IgD-negative memory B cell (primary cell): ENCODE measurements at regions not wholly inside any gene's neighbourhood (a gene's known extent, or its start where the extent isn't known, plus 50 kb on each side); places are given as distances from the start of the nearest gene placed in this dataset.

Experiments used
- H3K27ac Mint-ChIP-seq, 3 donors: one replicate each; pipeline ENCODE4 v1.8.0; 2020 to 2022; ENCODE audit warnings: mild to moderate bottlenecking in 3 of 3, mixed read lengths in 3 of 3, moderate library complexity in 1 of 3
- H3K27me3 Mint-ChIP-seq: one replicate; pipeline ENCODE4 v1.8.0; 2021; ENCODE audit warnings: mixed read lengths
- H3K36me3 Mint-ChIP-seq: one replicate; pipeline ENCODE4 v1.8.0; 2020; ENCODE audit warnings: mild to moderate bottlenecking, mixed read lengths
- H3K4me1 Mint-ChIP-seq, 3 donors: one replicate each; pipeline ENCODE4 v1.8.0; 2020 to 2022; ENCODE audit warnings: mixed read lengths in 3 of 3, mild to moderate bottlenecking in 1 of 3
- H3K4me3 Mint-ChIP-seq, 4 donors: one replicate each; pipeline ENCODE4 v1.8.0; 2020 to 2022; ENCODE audit warnings: mild to moderate bottlenecking in 4 of 4, mixed read lengths in 4 of 4, moderate library complexity in 3 of 4
- H3K9me3 Mint-ChIP-seq, 3 donors: one replicate each; pipeline ENCODE4 v1.8.0; 2020 to 2021; ENCODE audit warnings: mixed read lengths in 3 of 3, mild to moderate bottlenecking in 1 of 3

DNA sequence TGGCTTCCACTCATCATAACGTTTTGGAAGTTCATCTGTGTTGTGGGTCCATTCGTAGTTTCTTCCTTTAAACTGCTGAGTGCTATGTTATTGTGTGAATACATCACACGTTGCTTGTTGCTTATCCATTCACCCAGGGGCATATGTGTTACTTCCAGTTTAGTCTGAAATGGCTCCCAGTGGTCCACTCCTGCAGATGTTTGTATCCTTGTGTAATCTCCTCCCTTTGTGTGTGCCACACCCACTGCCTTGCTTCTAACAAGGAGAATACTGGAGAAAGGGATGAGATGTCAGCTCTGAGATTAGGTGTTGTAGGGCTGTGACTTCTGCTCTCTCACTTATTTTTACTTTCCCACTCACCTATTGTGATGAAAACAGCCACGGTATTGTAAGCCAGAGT is 239.1 kb upstream of the HABP2 start:
- H3K27ac Mint-ChIP-seq: no peak overlapping the region
- no peak overlapping the region for H3K4me3 Mint-ChIP-seq
- peaks cover 1 to 20% (median 7%) of the 10 kb centered on the region in 3 donors for H3K9me3 Mint-ChIP-seq
- H3K27me3 Mint-ChIP-seq: peaks cover 7% of the 10 kb centered on the region
- no peaks in the 10 kb centered on the region for H3K36me3 Mint-ChIP-seq
- H3K4me1 Mint-ChIP-seq: peaks cover 0 to 2% (median 0%) of the 10 kb centered on the region in 3 donors

DNA sequence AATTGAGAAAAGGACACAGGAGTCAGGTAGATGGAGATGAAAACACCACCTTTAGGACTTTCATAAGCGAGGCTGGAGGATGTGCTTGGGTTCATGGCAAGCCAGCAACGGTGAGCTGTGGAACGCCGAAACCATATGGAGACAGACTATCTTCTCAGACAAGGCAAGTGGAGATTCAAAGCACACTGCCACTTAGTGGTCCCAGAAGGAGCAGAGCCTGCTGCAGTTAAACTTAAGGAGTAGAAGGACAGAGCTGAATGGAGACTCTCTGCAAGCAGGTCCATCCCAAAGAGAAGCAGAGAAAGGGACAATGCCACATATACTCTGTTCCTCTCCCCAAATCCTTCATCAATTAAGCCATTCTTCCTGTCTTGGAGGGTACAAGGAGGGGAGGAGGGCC is 236.3 kb upstream of the HABP2 start:
- Mint-ChIP-seq H3K9me3 (peaks cover 1 to 20% (median 8%) of the 10 kb centered on the region in 3 donors), H3K4me1 (peaks cover 0 to 3% (median 0%) of the 10 kb centered on the region in 3 donors), H3K27me3 (peaks cover 3% of the 10 kb centered on the region), H3K27ac (no peak overlapping the region), H3K36me3 (no peaks in the 10 kb centered on the region), H3K4me3 (no peak overlapping the region)

DNA sequence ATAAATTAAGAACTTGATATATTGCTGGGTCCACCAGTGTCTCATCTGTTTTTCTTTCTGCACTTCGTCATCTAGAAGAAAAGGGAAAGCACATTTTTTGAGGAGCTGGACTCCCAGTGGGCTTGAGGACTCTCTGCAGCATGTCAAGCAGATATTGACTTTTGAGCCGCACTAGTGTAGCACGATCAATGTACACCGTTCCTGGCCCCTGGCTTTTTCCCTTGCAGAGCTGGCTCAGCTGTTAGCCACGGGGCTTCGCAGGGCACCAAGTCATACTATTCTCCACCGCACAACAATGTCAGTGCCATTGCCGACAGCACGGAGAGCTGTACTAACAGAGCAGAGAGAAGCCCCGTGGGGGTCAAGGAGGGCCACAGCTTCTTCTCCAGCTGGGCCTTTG is 235.4 kb upstream of the HABP2 start:
- Mint-ChIP-seq H3K27ac (no peak overlapping the region), H3K4me3 (no peak overlapping the region), H3K36me3 (no peaks in the 10 kb centered on the region), H3K9me3 (peaks cover 1 to 20% (median 8%) of the 10 kb centered on the region in 3 donors), H3K4me1 (peaks cover 0 to 3% (median 0%) of the 10 kb centered on the region in 3 donors), H3K27me3 (no peaks in the 10 kb centered on the region)

DNA sequence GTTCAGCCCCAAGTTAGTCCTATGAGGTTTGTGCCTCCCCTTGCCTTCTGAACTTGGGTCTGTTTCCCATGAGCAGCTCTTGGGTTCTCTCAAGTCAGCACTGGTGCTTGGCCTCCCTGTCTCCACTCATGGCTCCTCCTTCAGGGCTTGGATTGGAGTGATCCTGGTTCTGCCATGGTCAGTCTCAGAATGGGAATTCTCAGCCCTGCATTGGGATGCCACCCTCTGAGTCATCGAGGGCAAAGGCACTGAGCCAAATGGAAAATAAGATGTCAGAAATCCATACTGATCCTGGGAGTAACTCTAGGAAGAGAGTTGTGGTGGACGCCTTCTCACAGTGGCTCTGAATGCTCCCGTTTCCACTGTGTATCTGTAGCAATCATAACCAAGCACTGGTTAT is 233.4 kb upstream of the HABP2 start:
- Mint-ChIP-seq H3K4me3 (no peak overlapping the region), H3K27ac (no peak overlapping the region), H3K9me3 (peaks cover 1 to 13% (median 4%) of the 10 kb centered on the region in 3 donors), H3K27me3 (no peaks in the 10 kb centered on the region), H3K4me1 (peaks cover 0 to 3% (median 0%) of the 10 kb centered on the region in 3 donors), H3K36me3 (no peaks in the 10 kb centered on the region)

DNA sequence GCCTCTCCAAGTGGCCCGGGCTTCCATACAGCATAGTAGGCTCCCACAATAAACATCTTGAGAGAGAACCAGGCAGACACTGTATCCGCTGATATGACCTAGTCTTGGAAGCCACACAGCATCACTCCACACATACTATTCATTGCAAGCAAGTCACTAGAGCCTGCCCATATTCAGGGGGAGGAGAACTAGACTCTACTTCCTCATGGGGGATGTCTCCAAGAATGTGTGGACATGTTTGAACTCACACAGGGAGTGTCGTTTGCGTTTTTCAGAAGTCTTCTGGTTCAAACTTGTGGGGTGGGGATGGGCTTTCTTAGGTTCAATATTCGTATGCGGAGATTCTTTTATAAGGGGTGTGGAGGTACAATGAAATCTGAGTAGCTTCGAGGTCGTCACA is 232.6 kb upstream of the HABP2 start:
- Mint-ChIP-seq H3K27me3 (peaks cover 3% of the 10 kb centered on the region), H3K4me1 (peaks cover 0 to 3% (median 0%) of the 10 kb centered on the region in 3 donors), H3K36me3 (peaks cover under 1% of the 10 kb centered on the region), H3K27ac (no peak overlapping the region), H3K4me3 (no peak overlapping the region), H3K9me3 (peaks cover 1 to 13% (median 4%) of the 10 kb centered on the region in 3 donors)

DNA sequence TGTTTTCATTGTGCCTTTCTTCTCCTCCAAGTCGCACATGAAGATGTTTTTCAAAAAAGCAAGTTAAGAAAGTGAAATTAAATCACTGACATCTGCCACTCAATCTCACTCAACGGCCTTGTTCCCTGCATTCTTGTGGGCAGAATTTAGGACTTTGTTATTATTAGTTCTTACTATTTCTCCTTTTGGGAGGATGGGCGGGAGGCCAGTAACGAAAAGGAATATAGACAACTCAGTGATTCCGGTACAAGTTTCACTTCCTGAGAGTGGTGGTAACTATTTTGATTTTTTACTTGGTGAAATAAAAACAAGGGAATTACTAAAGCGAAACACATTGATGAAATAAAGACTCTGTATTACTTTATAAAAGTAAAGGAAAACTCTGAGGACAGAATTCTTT is 231.9 kb upstream of the HABP2 start:
- peaks cover 1% of the 10 kb centered on the region for H3K36me3 Mint-ChIP-seq
- no peak overlapping the region for H3K4me3 Mint-ChIP-seq
- peaks cover 3% of the 10 kb centered on the region for H3K27me3 Mint-ChIP-seq
- H3K27ac Mint-ChIP-seq: no peak overlapping the region
- peaks cover 0 to 3% (median 0%) of the 10 kb centered on the region in 3 donors for H3K4me1 Mint-ChIP-seq
- peaks cover 1 to 11% (median 4%) of the 10 kb centered on the region in 3 donors for H3K9me3 Mint-ChIP-seq

DNA sequence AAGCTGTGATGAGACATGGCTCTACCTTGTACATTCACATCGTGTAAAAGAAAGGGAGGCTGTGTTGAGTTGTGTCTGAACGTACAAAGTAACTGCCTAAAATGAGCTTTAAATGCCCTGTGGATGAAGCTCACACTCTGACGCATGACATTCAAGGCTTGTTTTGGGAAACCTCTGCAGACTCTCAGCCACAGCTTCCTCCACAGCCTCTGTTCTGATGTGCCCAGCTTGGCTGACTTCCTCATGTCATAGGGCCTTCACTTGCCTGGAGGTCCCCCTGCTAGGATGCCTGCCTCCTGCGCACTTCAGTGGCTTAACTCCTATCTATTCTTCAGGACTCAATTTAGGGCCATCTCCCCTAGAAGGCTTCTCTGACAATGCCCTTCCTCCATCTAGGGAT is 230.0 kb upstream of the HABP2 start:
- H3K9me3 Mint-ChIP-seq: peaks cover 0 to 4% (median 0%) of the 10 kb centered on the region in 3 donors
- H3K27ac Mint-ChIP-seq: no peak overlapping the region
- H3K4me3 Mint-ChIP-seq: no peak overlapping the region
- H3K27me3 Mint-ChIP-seq: peaks cover 3% of the 10 kb centered on the region
- H3K4me1 Mint-ChIP-seq: peaks cover 0 to 3% (median 0%) of the 10 kb centered on the region in 3 donors
- H3K36me3 Mint-ChIP-seq: peaks cover 1% of the 10 kb centered on the region

DNA sequence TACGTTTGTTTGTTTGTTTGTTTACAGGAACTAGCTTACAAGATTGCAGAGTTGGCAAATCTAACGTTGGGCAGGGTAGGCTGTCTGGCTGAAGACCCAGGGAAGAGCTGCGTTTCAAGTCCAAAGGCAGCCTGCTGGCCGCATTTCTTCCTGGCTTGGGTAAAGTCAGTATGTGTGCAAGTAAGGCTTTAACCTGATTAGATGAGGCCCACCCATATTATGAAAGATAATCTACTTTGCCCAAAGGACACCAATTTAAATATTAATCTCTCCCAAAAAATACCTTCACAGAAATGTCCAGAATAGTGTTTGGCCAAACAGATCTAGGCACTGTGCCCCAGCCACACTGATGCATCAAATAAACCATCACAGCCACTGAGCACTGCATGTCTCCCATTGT is 228.9 kb upstream of the HABP2 start:
- H3K27me3 Mint-ChIP-seq: peaks cover 3% of the 10 kb centered on the region
- no peak overlapping the region for H3K4me3 Mint-ChIP-seq
- peaks cover 0 to 1% (median 0%) of the 10 kb centered on the region in 3 donors for H3K9me3 Mint-ChIP-seq
- peaks cover 0 to 3% (median 0%) of the 10 kb centered on the region in 3 donors for H3K4me1 Mint-ChIP-seq
- peaks cover 1% of the 10 kb centered on the region for H3K36me3 Mint-ChIP-seq
- no peak overlapping the region for H3K27ac Mint-ChIP-seq

DNA sequence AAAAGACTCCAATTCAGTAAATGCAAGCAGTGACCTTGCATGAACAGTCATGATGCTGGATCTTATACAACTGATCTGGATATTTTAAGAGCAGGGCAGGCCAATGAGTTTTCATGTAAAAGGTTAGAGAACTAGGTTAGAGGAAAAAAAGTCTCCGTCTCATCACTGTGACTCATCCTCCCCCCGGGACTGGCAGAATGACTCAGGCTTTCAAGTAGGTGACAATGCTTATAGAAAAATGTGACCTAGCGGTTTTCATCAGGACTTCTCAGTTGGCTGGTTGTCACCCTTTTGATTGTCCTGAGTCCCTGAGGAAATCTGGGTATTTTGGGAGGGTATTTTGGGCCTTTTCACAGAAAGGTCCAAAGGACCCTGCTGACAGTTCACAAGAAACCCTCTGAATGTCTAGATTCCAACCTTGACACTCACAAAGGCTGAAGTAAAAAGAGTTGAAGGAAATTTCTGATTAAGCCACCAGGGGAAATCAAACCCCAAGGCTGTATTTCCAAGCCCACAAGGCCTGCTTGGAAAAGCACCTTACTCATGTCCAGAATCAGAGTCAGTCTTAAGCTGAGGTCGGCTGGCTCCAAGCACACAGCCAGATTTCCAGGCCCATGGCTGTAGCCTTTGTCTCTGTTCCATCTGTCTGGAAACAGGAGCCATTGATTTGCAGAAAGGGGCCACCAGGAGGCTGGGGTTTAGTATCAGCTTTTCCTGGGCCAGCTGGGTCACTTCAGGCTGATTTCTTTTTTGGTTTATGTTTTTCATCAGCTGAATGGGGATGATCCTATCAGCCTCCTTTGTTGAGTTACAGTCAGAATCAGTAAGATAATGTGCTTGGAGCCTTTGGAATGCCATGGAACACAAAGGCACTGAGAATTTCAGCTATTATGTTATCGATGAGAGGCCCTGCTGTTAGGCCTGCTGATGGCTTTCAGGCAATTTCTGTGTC is 226.4 kb upstream of the HABP2 start:
- no peaks in the 10 kb centered on the region for H3K4me1 Mint-ChIP-seq
- peaks cover 0 to 3% (median 0%) of the 10 kb centered on the region in 3 donors for H3K9me3 Mint-ChIP-seq
- peaks cover 3% of the 10 kb centered on the region for H3K36me3 Mint-ChIP-seq
- H3K27me3 Mint-ChIP-seq: peaks cover 9% of the 10 kb centered on the region
- no peak overlapping the region for H3K4me3 Mint-ChIP-seq
- H3K27ac Mint-ChIP-seq: no peak overlapping the region

DNA sequence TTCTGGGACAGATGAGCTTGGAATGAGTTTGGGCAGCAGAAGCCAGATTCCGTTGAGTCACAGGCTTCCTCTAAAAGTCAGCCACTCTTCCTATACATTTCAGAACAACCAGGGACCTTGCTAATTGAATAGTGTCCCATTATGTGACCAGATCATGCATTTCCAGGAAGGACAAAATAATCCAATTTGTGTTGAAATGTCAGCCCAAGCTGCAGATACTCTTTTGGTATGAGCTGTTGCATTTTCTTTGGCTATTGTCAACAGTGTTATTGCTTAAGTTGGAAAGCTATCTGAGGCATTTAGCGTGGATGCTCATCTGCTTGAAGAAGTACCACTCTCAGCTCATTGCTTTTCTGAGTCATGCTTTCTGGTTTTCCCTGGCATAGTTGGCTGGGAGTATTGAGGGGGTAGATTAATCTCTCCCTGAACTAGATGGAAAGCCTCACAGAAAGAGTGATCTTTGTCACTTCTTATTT is 223.7 kb upstream of the HABP2 start:
- H3K27ac Mint-ChIP-seq: no peak overlapping the region
- H3K27me3 Mint-ChIP-seq: peaks cover 9% of the 10 kb centered on the region
- H3K4me1 Mint-ChIP-seq: peaks cover 0 to 1% (median 0%) of the 10 kb centered on the region in 3 donors
- H3K9me3 Mint-ChIP-seq: peaks cover 0 to 9% (median 0%) of the 10 kb centered on the region in 3 donors
- no peak overlapping the region for H3K4me3 Mint-ChIP-seq
- H3K36me3 Mint-ChIP-seq: peaks cover 3% of the 10 kb centered on the region

DNA sequence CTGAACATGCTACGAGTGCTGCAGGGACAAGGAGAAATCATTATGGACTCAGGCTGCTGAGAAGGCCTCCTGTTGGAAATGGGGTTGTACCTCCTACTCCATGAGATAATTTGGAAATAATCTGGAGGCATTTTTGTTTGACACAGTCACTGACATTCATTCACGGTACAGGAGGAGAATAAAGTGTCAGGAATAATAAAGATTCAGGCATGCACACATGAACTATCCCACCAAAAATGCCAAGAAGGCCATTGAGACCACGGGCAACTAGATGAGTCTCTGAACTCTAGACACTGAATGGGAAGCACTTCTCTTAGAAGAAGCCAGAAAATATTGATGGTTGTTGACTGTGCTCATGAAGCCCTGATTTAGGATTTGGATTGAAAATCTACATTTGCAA is 220.9 kb upstream of the HABP2 start:
- H3K4me1 Mint-ChIP-seq: peaks cover 0 to 1% (median 0%) of the 10 kb centered on the region in 3 donors
- H3K36me3 Mint-ChIP-seq: peaks cover 1% of the 10 kb centered on the region
- H3K27ac Mint-ChIP-seq: no peak overlapping the region
- peaks cover 7% of the 10 kb centered on the region for H3K27me3 Mint-ChIP-seq
- H3K4me3 Mint-ChIP-seq: no peak overlapping the region
- H3K9me3 Mint-ChIP-seq: peaks cover 2 to 11% (median 2%) of the 10 kb centered on the region in 3 donors

DNA sequence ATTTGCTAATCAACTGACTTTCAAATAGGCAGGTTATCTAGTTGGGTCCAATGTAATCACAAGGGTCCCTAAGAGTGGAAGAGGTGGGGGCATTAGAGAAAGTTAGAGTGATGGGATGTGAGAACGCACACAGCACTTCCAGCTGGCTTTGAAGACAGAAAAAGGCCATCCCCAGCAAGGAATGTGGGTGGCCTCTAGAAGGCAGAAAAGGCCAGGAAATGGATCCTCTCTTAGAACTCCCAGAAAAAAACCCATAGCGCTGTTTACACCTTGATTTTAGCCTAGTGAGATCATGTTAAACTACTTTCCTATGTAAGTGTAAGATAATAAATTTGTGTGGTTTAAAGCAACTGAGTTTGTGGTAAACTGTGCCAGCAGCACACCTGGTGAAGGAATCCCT is 219.5 kb upstream of the HABP2 start:
- peaks cover 13% of the 10 kb centered on the region for H3K27me3 Mint-ChIP-seq
- H3K9me3 Mint-ChIP-seq: peaks cover 2 to 11% (median 2%) of the 10 kb centered on the region in 3 donors
- H3K4me1 Mint-ChIP-seq: peaks cover 0 to 1% (median 0%) of the 10 kb centered on the region in 3 donors
- H3K36me3 Mint-ChIP-seq: peaks cover 1% of the 10 kb centered on the region
- H3K4me3 Mint-ChIP-seq: no peak overlapping the region
- no peak overlapping the region for H3K27ac Mint-ChIP-seq

DNA sequence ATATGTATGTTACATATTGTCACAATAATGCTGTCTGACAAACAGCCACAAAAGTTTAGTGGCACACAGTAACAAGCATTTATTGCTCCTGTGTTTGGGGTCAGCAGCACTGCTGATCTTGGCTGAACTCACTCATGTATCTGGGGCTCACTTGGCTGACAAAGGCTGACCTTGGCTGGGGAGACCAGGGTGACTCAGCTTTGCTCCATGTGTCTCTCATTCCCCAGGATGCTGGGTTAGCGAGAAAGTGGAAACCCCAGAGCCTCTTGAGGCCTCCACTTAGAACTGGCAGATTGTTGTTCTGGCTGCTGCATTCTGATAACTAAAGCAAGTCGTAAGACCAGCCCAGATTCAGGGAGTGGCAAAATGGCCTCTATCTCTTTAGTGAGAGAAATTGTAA is 217.3 kb upstream of the HABP2 start:
- H3K9me3 Mint-ChIP-seq: peaks cover 2 to 11% (median 2%) of the 10 kb centered on the region in 3 donors
- H3K27me3 Mint-ChIP-seq: peaks cover 12% of the 10 kb centered on the region
- H3K27ac Mint-ChIP-seq: no peak overlapping the region
- no peak overlapping the region for H3K4me3 Mint-ChIP-seq
- peaks cover 1% of the 10 kb centered on the region for H3K36me3 Mint-ChIP-seq
- H3K4me1 Mint-ChIP-seq: peaks cover 0 to 1% (median 0%) of the 10 kb centered on the region in 3 donors

DNA sequence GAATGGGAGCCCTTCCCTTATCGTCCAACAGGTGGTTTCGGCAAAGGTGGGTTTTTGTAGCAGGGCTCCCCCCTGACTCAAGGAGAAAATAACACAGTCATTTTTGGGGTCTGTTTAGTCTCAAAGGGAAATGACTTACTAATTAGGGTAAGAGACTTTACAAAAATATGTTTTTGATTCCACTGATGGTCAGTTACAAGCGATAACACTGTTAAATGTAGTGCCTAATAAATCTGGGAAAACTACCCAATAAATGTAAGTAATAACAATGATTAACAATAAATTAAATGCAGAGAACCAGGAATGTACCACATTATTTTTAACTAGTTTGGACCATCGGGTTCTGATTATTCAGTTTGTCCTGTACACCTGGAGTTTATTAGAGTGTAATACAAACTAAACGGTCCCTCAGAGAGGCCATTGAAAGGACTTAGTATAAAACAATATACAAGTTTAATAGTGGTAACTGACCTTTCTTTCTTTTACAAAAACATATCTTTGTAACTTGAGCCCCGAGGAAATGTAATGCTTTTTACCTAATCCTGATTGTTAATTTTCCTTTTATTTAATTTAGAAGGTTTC is 216.2 kb upstream of the HABP2 start:
- Mint-ChIP-seq H3K36me3 (no peaks in the 10 kb centered on the region), H3K4me1 (peaks cover 0 to 1% (median 0%) of the 10 kb centered on the region in 3 donors), H3K27me3 (peaks cover 12% of the 10 kb centered on the region), H3K27ac (no peak overlapping the region), H3K9me3 (peaks cover 2 to 8% (median 2%) of the 10 kb centered on the region in 3 donors), H3K4me3 (no peak overlapping the region)

DNA sequence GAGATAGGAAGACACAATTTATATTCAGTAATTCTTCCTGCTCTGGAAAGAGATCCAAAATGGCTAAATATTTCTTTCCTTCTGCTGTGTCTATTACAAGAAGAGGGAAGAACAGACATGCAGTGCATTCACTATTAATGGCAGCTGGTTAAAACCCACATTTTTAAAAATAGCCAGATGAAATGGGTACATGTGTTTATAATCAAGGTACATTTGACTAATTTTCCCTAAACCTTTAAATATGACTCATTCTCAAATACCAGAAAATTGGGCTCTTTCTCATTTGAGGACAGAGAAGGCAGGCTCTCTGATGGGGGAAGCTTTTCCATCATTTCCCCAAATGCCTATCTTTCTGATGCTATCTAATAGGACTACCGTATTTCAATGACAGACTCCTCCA is 215.7 kb upstream of the HABP2 start:
- no peaks in the 10 kb centered on the region for H3K36me3 Mint-ChIP-seq
- H3K4me1 Mint-ChIP-seq: peaks cover 0 to 1% (median 0%) of the 10 kb centered on the region in 3 donors
- no peak overlapping the region for H3K4me3 Mint-ChIP-seq
- H3K27me3 Mint-ChIP-seq: peaks cover 12% of the 10 kb centered on the region
- H3K27ac Mint-ChIP-seq: no peak overlapping the region
- H3K9me3 Mint-ChIP-seq: peaks cover 2 to 8% (median 2%) of the 10 kb centered on the region in 3 donors
